CD14-positive monocyte (primary cell): ENCODE measurements at regions not wholly inside any gene's neighbourhood (a gene's known extent, or its start where the extent isn't known, plus 50 kb on each side); places are given as distances from the start of the nearest gene placed in this dataset.

Experiments used
- DNase-seq, 3 donors: peaks; one replicate each; pipeline ENCODE4 v3.0.0-alpha.2; 2011 to 2022
- H2AFZ ChIP-seq: 2 replicates; pipeline ENCODE4 v1.6.0; 2012; ENCODE audit warnings: mild to moderate bottlenecking, low read depth, low read length, inconsistent platforms; ENCODE audit not compliant: insufficient read depth, poor library complexity, severe bottlenecking
- H3K27ac ChIP-seq, 2 donors: 1 replicate in 1 of 2; 2 replicates in 1 of 2; pipeline ENCODE4 v1.5.1; 2012 to 2013; ENCODE audit warnings: low read length in 2 of 2, control low read depth in 1 of 2, inconsistent platforms in 1 of 2, low read depth in 1 of 2, mild to moderate bottlenecking in 1 of 2
- H3K27me3 ChIP-seq, 2 donors: one replicate each; pipeline versions ENCODE4 v1.6.0 to v1.6.1; 2011 to 2013; ENCODE audit warnings: low read length in 2 of 2; ENCODE audit not compliant: control insufficient read depth in 2 of 2, insufficient read depth in 2 of 2
- H3K36me3 ChIP-seq, 2 donors: replicated peaks in 1 of 2; 1 replicate in 1 of 2; 2 replicates in 1 of 2; pipeline versions ENCODE4 v1.5.1 to v1.6.1; 2012 to 2013; ENCODE audit warnings: low read length in 2 of 2, control low read depth in 1 of 2, inconsistent platforms in 1 of 2, mild to moderate bottlenecking in 1 of 2; ENCODE audit not compliant: insufficient read depth in 2 of 2, control insufficient read depth in 1 of 2
- H3K4me1 ChIP-seq, 2 donors: 1 replicate in 1 of 2; 2 replicates in 1 of 2; pipeline versions ENCODE4 v1.5.1 to v1.6.1; 2012 to 2013; ENCODE audit warnings: low read length in 2 of 2, control low read depth in 1 of 2, inconsistent platforms in 1 of 2, mild to moderate bottlenecking in 1 of 2, moderate library complexity in 1 of 2; ENCODE audit not compliant: insufficient read depth in 2 of 2, control insufficient read depth in 1 of 2
- H3K4me2 ChIP-seq: replicated peaks from 2 replicates; pipeline ENCODE3; 2012; ENCODE audit warnings: low read length, moderate library complexity, mild to moderate bottlenecking; ENCODE audit not compliant: poor library complexity, severe bottlenecking; ENCODE audit errors: extremely low read depth
- H3K4me3 ChIP-seq, 3 experiments: fragments of 200-600 bp in 1 of 3; sonication (generic) in 1 of 3; replicated peaks in 1 of 3; 1 replicate in 2 of 3; 2 replicates in 1 of 3; pipeline ENCODE4 v1.5.1; 2011 to 2013; ENCODE audit warnings: low read length in 3 of 3, mild to moderate bottlenecking in 3 of 3, control low read depth in 2 of 3, low read depth in 2 of 3, inconsistent platforms in 1 of 3, moderate library complexity in 1 of 3
- H3K79me2 ChIP-seq: 2 replicates; pipeline ENCODE4 v1.6.0; 2012; ENCODE audit warnings: mild to moderate bottlenecking, control low read depth, inconsistent platforms, low read length, moderate library complexity; ENCODE audit not compliant: insufficient read depth
- H3K9ac ChIP-seq: 2 replicates; pipeline ENCODE4 v1.6.0; 2017; ENCODE audit warnings: low read length, mild to moderate bottlenecking; ENCODE audit not compliant: insufficient read depth, poor library complexity, severe bottlenecking
- H3K9me3 ChIP-seq, 2 donors: replicated peaks in 1 of 2; 1 replicate in 1 of 2; 2 replicates in 1 of 2; pipeline versions ENCODE4 v1.5.1 to v1.6.1; 2012 to 2013; ENCODE audit warnings: low read length in 2 of 2, control low read depth in 1 of 2; ENCODE audit not compliant: control insufficient read depth in 1 of 2, insufficient read depth in 1 of 2
- H4K20me1 ChIP-seq: 2 replicates; pipeline ENCODE4 v1.6.0; 2012; ENCODE audit warnings: mild to moderate bottlenecking, low read length, control low read depth, moderate library complexity; ENCODE audit not compliant: insufficient read depth
- H3K27ac Mint-ChIP-seq, 7 donors: one replicate each; pipeline ENCODE4 v1.8.0; 2020; ENCODE audit warnings: mild to moderate bottlenecking in 7 of 7, mixed read lengths in 7 of 7, moderate library complexity in 6 of 7, inconsistent platforms in 2 of 7
- H3K27me3 Mint-ChIP-seq, 3 donors: one replicate each; pipeline ENCODE4 v1.8.0; 2021 to 2022; ENCODE audit warnings: low read depth in 3 of 3, mild to moderate bottlenecking in 3 of 3, mixed read lengths in 3 of 3, moderate library complexity in 3 of 3, inconsistent platforms in 1 of 3
- H3K36me3 Mint-ChIP-seq, 2 donors: one replicate each; pipeline ENCODE4 v1.8.0; 2020; ENCODE audit warnings: mixed read lengths in 2 of 2, inconsistent platforms in 1 of 2, mild to moderate bottlenecking in 1 of 2
- H3K4me1 Mint-ChIP-seq: one replicate; pipeline ENCODE4 v1.8.0; 2020; ENCODE audit warnings: mild to moderate bottlenecking, mixed read lengths
- H3K4me3 Mint-ChIP-seq, 2 donors: one replicate each; pipeline ENCODE4 v1.8.0; 2020; ENCODE audit warnings: mild to moderate bottlenecking in 2 of 2, mixed read lengths in 2 of 2, moderate library complexity in 1 of 2
- H3K9me3 Mint-ChIP-seq, 7 donors: one replicate each; pipeline ENCODE4 v1.8.0; 2020 to 2022; ENCODE audit warnings: mixed read lengths in 7 of 7, mild to moderate bottlenecking in 6 of 7, moderate library complexity in 6 of 7, inconsistent platforms in 2 of 7
- WGBS: methylation state at CpG from one replicate; pipeline ENCODE4 v1.1.5; 2013; ENCODE audit warnings: missing lambda C conversion rate; ENCODE audit not compliant: insufficient coverage; 5-methylcytosine and 5-hydroxymethylcytosine counted together
- intact Hi-C, 2 donors: fragments of 100-400 bp; cut with micrococcal nuclease; formaldehyde crosslinking; loops; one replicate each; pipeline versions ENCODE4 v1.15.0 to v1.15.1; 2023
- TF ChIP-seq, protein P1 (sequence below): fragments of 200-600 bp; IDR thresholded peaks from one replicate; pipeline ENCODE4 v1.8.0; 2022; ENCODE audit warnings: antibody characterized with exemption, mild to moderate bottlenecking

DNA sequence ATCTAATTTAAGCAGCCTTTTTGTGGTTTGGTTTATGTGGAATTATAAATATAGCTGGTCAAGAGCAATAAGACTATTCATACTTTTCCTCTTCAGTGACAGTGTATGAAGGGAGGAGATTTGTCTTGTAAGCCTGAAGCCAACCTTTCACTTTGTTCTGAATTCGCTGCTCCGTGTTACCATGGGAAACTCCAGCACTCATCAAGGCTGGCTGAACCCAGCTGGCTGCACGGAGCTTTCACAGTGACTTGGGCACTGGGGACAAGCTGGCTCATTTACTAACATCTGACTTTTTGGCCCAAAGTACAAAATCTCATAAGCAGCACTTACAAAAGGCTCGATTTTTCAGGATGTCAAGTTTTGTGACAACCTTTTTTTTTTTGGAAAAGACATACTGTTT, 120.4 kb upstream of the GRIA4 start:
- no peak overlapping the region for H3K27ac Mint-ChIP-seq
- no peak overlapping the region for H3K9ac ChIP-seq
- H3K27ac ChIP-seq: no peak overlapping the region
- H3K36me3 Mint-ChIP-seq: no peaks in the 10 kb centered on the region
- no peaks in the 10 kb centered on the region for H4K20me1 ChIP-seq
- no peak for DNase-seq
- peaks cover 0 to 5% (median 2%) of the 10 kb centered on the region in 3 donors for H3K27me3 Mint-ChIP-seq
- peaks cover 0 to 5% (median 3%) of the 10 kb centered on the region in 7 donors for H3K9me3 Mint-ChIP-seq
- no peaks in the 10 kb centered on the region for H3K9me3 ChIP-seq
- intact Hi-C loops: no loop called here
- H3K27me3 ChIP-seq: no peaks in the 10 kb centered on the region
- no peaks in the 10 kb centered on the region for H3K4me1 Mint-ChIP-seq
- TF ChIP-seq, protein P1, sequence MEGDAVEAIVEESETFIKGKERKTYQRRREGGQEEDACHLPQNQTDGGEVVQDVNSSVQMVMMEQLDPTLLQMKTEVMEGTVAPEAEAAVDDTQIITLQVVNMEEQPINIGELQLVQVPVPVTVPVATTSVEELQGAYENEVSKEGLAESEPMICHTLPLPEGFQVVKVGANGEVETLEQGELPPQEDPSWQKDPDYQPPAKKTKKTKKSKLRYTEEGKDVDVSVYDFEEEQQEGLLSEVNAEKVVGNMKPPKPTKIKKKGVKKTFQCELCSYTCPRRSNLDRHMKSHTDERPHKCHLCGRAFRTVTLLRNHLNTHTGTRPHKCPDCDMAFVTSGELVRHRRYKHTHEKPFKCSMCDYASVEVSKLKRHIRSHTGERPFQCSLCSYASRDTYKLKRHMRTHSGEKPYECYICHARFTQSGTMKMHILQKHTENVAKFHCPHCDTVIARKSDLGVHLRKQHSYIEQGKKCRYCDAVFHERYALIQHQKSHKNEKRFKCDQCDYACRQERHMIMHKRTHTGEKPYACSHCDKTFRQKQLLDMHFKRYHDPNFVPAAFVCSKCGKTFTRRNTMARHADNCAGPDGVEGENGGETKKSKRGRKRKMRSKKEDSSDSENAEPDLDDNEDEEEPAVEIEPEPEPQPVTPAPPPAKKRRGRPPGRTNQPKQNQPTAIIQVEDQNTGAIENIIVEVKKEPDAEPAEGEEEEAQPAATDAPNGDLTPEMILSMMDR: no peak
- H3K4me1 ChIP-seq: no peaks in the 10 kb centered on the region
- no peaks in the 10 kb centered on the region for H3K79me2 ChIP-seq
- no peak overlapping the region for H3K4me3 Mint-ChIP-seq
- H3K36me3 ChIP-seq: no peaks in the 10 kb centered on the region
- no peak overlapping the region for H3K4me2 ChIP-seq
- WGBS: 97% methylated on average over 3 of the region's 4 CpGs
- no peak overlapping the region for H2AFZ ChIP-seq
- H3K4me3 ChIP-seq: no peak overlapping the region

DNA sequence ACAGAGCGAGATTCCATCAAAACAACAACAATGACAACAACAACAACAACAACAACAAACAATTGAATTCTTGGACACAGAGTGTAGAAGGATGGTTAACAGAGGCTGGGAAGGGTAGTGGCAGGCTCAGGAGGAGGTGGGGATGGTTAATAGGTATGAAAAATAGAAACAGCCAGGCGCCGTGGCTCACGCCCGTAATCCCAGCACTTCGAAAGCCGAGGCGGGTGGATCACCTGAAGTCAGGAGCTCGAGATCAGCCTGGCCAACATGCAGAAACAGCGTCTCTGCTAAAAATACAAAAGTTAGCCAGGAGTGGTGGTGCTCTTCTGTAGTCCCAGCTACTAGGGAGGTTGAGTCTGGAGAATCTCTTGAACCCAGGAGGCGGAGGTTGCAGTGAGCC, 122.9 kb upstream of the GRIA4 start:
- Histone ChIP-seq H2AFZ (no peak overlapping the region), H3K4me1 (no peaks in the 10 kb centered on the region), H3K27me3 (no peaks in the 10 kb centered on the region), H3K9me3 (no peaks in the 10 kb centered on the region), H3K36me3 (no peaks in the 10 kb centered on the region), H3K27ac (no peak overlapping the region), H3K4me3 (no peak overlapping the region), H3K9ac (no peak overlapping the region), H3K4me2 (no peak overlapping the region), H3K79me2 (no peaks in the 10 kb centered on the region), H4K20me1 (no peaks in the 10 kb centered on the region)
- Mint-ChIP-seq H3K27me3 (peaks cover 0 to 5% (median 2%) of the 10 kb centered on the region in 3 donors), H3K4me3 (no peak overlapping the region), H3K36me3 (no peaks in the 10 kb centered on the region), H3K27ac (no peak overlapping the region), H3K4me1 (no peaks in the 10 kb centered on the region), H3K9me3 (peaks cover 0 to 6% (median 3%) of the 10 kb centered on the region in 7 donors)
- TF ChIP-seq, protein P1: no peak
- intact Hi-C loops: no loop called here
- DNase-seq: no peak
- WGBS: 96% methylated on average over 8 of the region's 11 CpGs
